ENCODE measurements at regions not wholly inside any gene's neighbourhood (a gene's known extent, or its start where the extent isn't known, plus 50 kb on each side); places are given as distances from the start of the nearest gene placed in this dataset.

- RAD21 ChIA-PET (ENCODE audit: unreplicated experiment) = no interaction called here
- 8% methylated on average over 3 of the region's 3 CpGs for WGBS (ENCODE audit: insufficient coverage, insufficient replicate concordance, low lambda C conversion rate, missing lambda C conversion rate)
These were observed 429.3 kb downstream of the TMEM232 start for GRCh38 chr5:110297152-110297670.

GRCh38 chr5:110304176-110304575 lies 422.3 kb downstream of the TMEM232 start:
- CTCF ChIA-PET = no interaction called here
- DNase-seq (ENCODE audit: low read depth, low spot score) = no peak
- Histone ChIP-seq H2AFZ (ENCODE audit: control insufficient read depth, low read depth, low read length) (no peak overlapping the region), H3K79me2 (ENCODE audit: control insufficient read depth, insufficient read depth, low read length) (no peaks in the 10 kb centered on the region), H3K27ac (ENCODE audit: control insufficient read depth, insufficient read depth) (no peak overlapping the region), H3K4me2 (ENCODE audit: control insufficient read depth, insufficient read depth) (no peak overlapping the region), H3K27me3 (replicated peaks in 1 of 2; ENCODE audit: control insufficient read depth in 2 of 2, insufficient read depth in 2 of 2, low read length in 1 of 2) (no peaks in the 10 kb centered on the region), H3K9me3 (replicated peaks; ENCODE audit: control insufficient read depth, insufficient read depth, low read length) (no peaks in the 10 kb centered on the region), H3K4me1 (ENCODE audit: control insufficient read depth, insufficient read depth, low read length) (no peaks in the 10 kb centered on the region), H3K4me3 (no peak overlapping the region), H4K20me1 (ENCODE audit: control insufficient read depth, insufficient read depth) (no peaks in the 10 kb centered on the region), H3K9ac (ENCODE audit: control insufficient read depth, insufficient read depth, low read length) (no peak overlapping the region), H3K36me3 (ENCODE audit: control insufficient read depth in 2 of 2, insufficient read depth in 2 of 2, low read length in 1 of 2) (no peaks in the 10 kb centered on the region)
- SMC1A ChIA-PET (ENCODE audit: uncharacterized antibody, unreplicated experiment) = no interaction called here
- in situ Hi-C loops (cut with MboI) (no loop called here), intact Hi-C loops (cut with micrococcal nuclease; ENCODE audit: unreplicated experiment) (no loop called here)
- no TSS peak for BruUV-seq (replicated peaks)
- FAIRE-seq = no peak
- POLR2A ChIA-PET = no interaction called here
- ATAC-seq = no peak
- TF ChIP-seq RBBP5 (conservative IDR thresholded peaks at IDR 0.05) (no peak), SREBF1 (IDR thresholded peaks at IDR 0.05; ENCODE audit: low read length) (no peak), TBL1XR1 (IDR thresholded peaks at IDR 0.05; ENCODE audit: low read depth, low read length) (no peak), MTA2 (IDR thresholded peaks at IDR 0.05; ENCODE audit: low read depth) (no peak), NBN (IDR thresholded peaks at IDR 0.05) (no peak), SIN3A (IDR thresholded peaks at IDR 0.05; ENCODE audit: low read depth, low read length) (no peak), WRNIP1 (IDR thresholded peaks at IDR 0.05; ENCODE audit: borderline replicate concordance, low read depth, low read length) (no peak)
- 29% methylated on average over 1 of the region's 1 CpG for WGBS (ENCODE audit: insufficient coverage, insufficient replicate concordance, low lambda C conversion rate, missing lambda C conversion rate)
- RAD21 ChIA-PET (ENCODE audit: unreplicated experiment) = no interaction called here

More at GRCh38 chr5:110297152-110297670, 429.3 kb downstream of the TMEM232 start:
- Histone ChIP-seq H2AFZ (ENCODE audit: control insufficient read depth, low read depth, low read length) (no peak overlapping the region), H3K4me3 (no peak overlapping the region), H3K79me2 (ENCODE audit: control insufficient read depth, insufficient read depth, low read length) (no peaks in the 10 kb centered on the region), H3K27me3 (replicated peaks in 1 of 2; ENCODE audit: control insufficient read depth in 2 of 2, insufficient read depth in 2 of 2, low read length in 1 of 2) (no peaks in the 10 kb centered on the region; a peak in 1 of 4 replicates), H4K20me1 (ENCODE audit: control insufficient read depth, insufficient read depth) (no peaks in the 10 kb centered on the region), H3K36me3 (ENCODE audit: control insufficient read depth in 2 of 2, insufficient read depth in 2 of 2, low read length in 1 of 2) (no peaks in the 10 kb centered on the region), H3K4me1 (ENCODE audit: control insufficient read depth, insufficient read depth, low read length) (no peaks in the 10 kb centered on the region), H3K9ac (ENCODE audit: control insufficient read depth, insufficient read depth, low read length) (no peak overlapping the region), H3K9me3 (replicated peaks; ENCODE audit: control insufficient read depth, insufficient read depth, low read length) (no peaks in the 10 kb centered on the region), H3K27ac (ENCODE audit: control insufficient read depth, insufficient read depth) (no peak overlapping the region), H3K4me2 (ENCODE audit: control insufficient read depth, insufficient read depth) (no peak overlapping the region)
- TF ChIP-seq ATF3 (IDR thresholded peaks at IDR 0.05; ENCODE audit: borderline replicate concordance, extremely low read depth, low read depth, low read length) (no peak), MTA2 (IDR thresholded peaks at IDR 0.05; ENCODE audit: low read depth) (no peak)
- intact Hi-C loops (cut with micrococcal nuclease; ENCODE audit: unreplicated experiment) = no loop called here
- ChIA-PET SMC1A (ENCODE audit: uncharacterized antibody, unreplicated experiment) (interaction anchor here (0.7 kb wide), 1 partner anchor 17 kb away, joined by 3 read pairs; no protein-coding TSS in a partner anchor), CTCF (no interaction called here), POLR2A (no interaction called here)
- FAIRE-seq (no peak), DNase-seq (ENCODE audit: low read depth, low spot score) (no peak), ATAC-seq (no peak)
- BruUV-seq (replicated peaks) = no TSS peak
- in situ Hi-C loops (cut with MboI) = no loop called here

Data from GM12878 (cell line).